ENCODE measurements at regions not wholly inside any gene's neighbourhood (a gene's known extent, or its start where the extent isn't known, plus 50 kb on each side); places are given as distances from the start of the nearest gene placed in this dataset.

DNA sequence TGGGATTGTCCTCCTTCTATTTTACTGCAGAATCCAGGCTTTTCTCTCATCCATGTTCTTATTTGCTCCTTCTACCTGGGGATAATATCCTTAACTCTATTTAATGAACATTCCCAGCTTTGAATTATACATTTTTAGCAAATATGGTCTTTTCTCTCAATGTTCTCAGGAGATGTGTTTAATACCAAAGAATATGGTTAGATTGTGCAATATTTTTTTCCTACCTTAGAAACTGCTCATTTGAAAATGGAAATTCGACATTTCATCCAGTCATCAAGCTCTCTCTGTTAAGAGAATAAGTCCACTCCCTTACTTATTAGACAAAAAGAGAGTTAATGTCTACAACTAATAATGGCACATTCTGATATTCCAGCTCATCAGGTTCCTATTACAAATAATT, 160.4 kb upstream of the GULP1 start:
- no peak overlapping the region for H3K4me3 ChIP-seq
- no peaks in the 10 kb centered on the region for H3K27me3 ChIP-seq (replicated peaks)
- H3K27ac ChIP-seq = no peak overlapping the region
- DNase-seq (ENCODE audit: low read depth in 1 of 2, low spot score in 2 of 2) = no peak
- H3K4me1 ChIP-seq (replicated peaks) = peaks cover 5% of the 10 kb centered on the region; the same call in 1 of the 2 replicates
- no peaks in the 10 kb centered on the region for H3K36me3 ChIP-seq
- H3K9me3 ChIP-seq (replicated peaks) = no peaks in the 10 kb centered on the region

DNA sequence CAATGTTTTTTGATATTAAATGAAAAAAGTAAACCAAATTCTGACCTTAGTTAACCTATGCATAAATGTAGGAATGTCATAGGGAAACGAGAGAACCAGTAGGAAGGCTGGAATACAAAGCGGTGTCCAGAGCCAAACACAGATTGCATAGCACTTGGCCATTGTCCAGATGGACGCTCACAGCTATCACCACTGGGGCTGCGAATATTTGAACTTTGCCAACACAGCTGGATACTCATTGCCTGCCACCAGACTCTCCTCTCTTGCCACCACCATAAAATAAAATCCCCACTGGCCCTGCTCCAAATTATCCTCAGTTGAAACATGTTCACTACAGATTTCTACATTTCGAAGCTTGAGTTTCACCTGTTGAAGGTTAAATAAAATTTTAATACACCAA, 159.3 kb upstream of the GULP1 start:
- no peak for DNase-seq (ENCODE audit: low read depth in 1 of 2, low spot score in 2 of 2)
- Histone ChIP-seq H3K4me1 (replicated peaks) (peaks cover 5% of the 10 kb centered on the region; the same call in 1 of the 2 replicates), H3K27ac (no peak overlapping the region), H3K9me3 (replicated peaks) (no peaks in the 10 kb centered on the region), H3K36me3 (no peaks in the 10 kb centered on the region), H3K27me3 (replicated peaks) (no peaks in the 10 kb centered on the region), H3K4me3 (no peak overlapping the region)

DNA sequence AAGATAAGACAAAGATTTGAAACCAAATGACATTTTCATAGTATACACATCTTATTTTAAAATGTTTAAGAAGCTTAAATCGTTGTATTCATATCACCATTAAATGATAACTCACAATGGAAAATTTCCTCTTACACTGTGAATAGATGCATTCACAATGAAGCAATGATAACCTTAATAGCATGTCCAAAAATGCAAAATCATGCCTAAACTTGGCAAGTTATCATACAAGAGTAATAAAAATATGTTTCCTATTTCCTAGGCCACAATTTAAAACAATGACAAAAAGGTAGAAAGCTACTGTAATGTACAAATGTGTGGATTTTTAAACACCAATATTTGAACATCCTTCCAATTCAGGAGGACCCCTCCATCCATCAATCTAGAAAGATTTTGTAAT, 157.4 kb upstream of the GULP1 start:
- no peaks in the 10 kb centered on the region for H3K36me3 ChIP-seq
- H3K4me1 ChIP-seq (replicated peaks) = peaks cover 5% of the 10 kb centered on the region; the same call in 1 of the 2 replicates
- H3K27ac ChIP-seq = no peak overlapping the region
- no peak overlapping the region for H3K4me3 ChIP-seq
- H3K9me3 ChIP-seq (replicated peaks) = no peaks in the 10 kb centered on the region
- H3K27me3 ChIP-seq (replicated peaks) = no peaks in the 10 kb centered on the region
- DNase-seq (ENCODE audit: low read depth in 1 of 2, low spot score in 2 of 2) = no peak

DNA sequence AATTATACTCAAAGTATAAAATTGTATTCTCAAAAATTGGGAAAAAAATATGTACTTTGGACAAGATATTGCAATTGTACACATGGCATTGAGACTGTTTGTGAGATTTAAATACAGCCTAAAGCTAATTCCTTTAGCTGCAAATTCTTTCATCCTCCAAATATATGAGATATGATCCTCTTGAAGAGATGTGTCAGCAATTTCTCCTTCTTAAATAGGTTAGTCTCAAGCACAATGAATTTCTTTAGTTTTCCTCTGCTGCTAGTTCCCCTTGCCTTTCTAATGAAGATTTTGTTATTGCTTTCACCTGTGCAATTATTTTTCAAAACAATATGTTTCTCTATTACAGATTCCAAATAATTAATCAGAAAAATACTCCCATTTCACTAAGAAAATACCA, 153.4 kb upstream of the GULP1 start:
- Histone ChIP-seq H3K4me1 (replicated peaks) (peaks cover 18% of the 10 kb centered on the region), H3K27me3 (replicated peaks) (no peaks in the 10 kb centered on the region), H3K36me3 (no peaks in the 10 kb centered on the region), H3K27ac (no peak overlapping the region), H3K9me3 (replicated peaks) (no peaks in the 10 kb centered on the region), H3K4me3 (no peak overlapping the region)
- DNase-seq (ENCODE audit: low read depth in 1 of 2, low spot score in 2 of 2) = no peak

DNA sequence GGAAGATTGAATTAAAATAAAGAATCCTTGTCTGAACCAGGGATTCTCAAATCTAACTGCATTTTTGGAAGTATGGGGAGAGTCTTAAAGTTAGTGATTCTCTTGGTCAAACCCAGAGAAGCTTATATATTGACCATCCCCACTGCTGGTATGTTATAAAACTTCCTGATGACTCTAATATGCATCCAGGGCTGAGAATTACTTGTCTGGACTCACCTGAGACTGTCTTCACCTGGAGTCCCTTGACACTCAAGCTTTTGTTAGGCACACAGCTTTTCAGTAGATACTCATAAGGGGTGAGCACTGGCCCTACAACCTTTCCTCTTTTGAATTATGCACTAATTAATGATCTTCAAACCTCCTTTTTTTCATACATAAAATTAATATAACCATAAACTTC, 149.6 kb upstream of the GULP1 start:
- Histone ChIP-seq H3K9me3 (replicated peaks) (no peaks in the 10 kb centered on the region), H3K27me3 (replicated peaks) (no peaks in the 10 kb centered on the region), H3K4me3 (no peak overlapping the region), H3K4me1 (replicated peaks) (peaks cover 15% of the 10 kb centered on the region), H3K36me3 (no peaks in the 10 kb centered on the region), H3K27ac (peak overlapping the region; percentile 49; the same call in 1 of the 2 replicates)
- no peak for DNase-seq (ENCODE audit: low read depth in 1 of 2, low spot score in 2 of 2)

DNA sequence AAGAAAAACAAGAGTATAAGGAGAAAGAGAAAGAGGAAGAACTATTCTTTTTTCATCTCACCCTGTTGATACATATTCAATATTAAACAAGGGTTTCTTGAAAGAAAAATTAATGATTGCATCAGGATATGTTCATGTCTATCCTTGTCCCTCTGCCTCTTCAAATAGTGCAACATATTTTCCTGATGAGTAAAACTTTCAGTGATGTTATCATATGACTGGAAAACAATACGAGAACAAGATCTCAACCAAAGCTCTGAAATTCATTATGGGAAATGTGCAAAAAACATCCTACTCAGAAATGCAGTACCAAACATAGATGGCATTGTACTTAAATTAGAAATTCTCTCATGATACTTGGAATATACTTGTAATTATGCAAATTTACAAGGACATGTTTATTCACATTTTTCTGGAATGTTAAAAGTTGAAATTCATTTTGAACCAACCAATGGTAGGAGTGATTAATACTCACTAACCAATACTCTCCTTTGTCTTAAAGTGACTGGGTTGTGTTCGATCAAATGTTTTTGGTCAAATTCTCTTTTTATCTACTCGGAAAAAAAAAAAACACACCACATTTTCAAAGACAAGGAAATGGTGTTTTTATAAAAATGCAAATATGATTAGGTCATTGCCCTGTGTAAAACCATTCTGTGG, 148.9 kb upstream of the GULP1 start:
- H3K27me3 ChIP-seq (replicated peaks) = no peaks in the 10 kb centered on the region
- peak overlapping the region; percentile 49; the same call in 1 of the 2 replicates for H3K27ac ChIP-seq
- peak in 1 of 2 experiments; percentile 35 for DNase-seq (ENCODE audit: low read depth in 1 of 2, low spot score in 2 of 2)
- no peaks in the 10 kb centered on the region for H3K9me3 ChIP-seq (replicated peaks)
- H3K36me3 ChIP-seq = no peaks in the 10 kb centered on the region
- H3K4me3 ChIP-seq = no peak overlapping the region
- peaks cover 15% of the 10 kb centered on the region for H3K4me1 ChIP-seq (replicated peaks)

DNA sequence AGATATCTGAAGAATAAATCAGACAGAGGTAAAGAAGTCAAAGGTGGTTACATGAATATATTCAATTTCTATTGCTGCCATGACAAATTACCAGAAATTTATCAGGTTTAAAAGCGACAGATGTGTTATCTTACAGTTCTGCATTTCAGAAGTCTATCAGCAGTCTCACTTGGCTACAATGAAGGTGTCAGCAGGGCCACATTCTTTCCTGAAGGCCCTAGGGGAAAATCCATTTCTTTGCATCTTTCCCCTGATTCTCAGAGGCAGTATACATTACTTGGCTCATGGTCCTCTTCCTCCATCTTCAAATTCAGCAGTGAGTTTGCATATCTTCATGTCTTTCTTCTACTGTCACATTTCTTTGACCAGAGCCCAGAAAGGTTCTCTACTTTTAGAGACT, 145.8 kb upstream of the GULP1 start:
- H3K36me3 ChIP-seq = no peaks in the 10 kb centered on the region
- peaks cover 15% of the 10 kb centered on the region for H3K4me1 ChIP-seq (replicated peaks)
- H3K27me3 ChIP-seq (replicated peaks) = no peaks in the 10 kb centered on the region
- no peaks in the 10 kb centered on the region for H3K9me3 ChIP-seq (replicated peaks)
- H3K4me3 ChIP-seq = no peak overlapping the region
- no peak for DNase-seq (ENCODE audit: low read depth in 1 of 2, low spot score in 2 of 2)
- H3K27ac ChIP-seq = no peak overlapping the region

DNA sequence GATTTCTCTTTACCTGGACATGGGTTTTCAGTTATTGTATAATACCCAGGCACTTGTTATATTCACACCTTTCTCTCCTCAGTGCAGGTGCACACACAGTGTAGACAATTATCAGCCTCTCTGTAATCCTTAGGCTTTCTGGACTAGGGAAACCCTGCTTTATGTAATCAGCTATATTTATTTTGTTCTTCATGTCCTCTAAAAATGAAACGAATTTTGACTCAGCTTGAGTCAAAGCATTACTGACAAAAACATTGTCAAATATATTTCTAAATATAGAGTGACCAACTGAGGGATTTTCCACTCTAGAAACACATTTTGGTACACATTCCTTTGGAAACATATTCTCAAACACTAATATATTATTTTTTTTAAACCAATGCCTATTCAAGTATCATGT, 144.8 kb upstream of the GULP1 start:
- Histone ChIP-seq H3K4me3 (no peak overlapping the region), H3K27ac (no peak overlapping the region), H3K36me3 (no peaks in the 10 kb centered on the region), H3K27me3 (replicated peaks) (no peaks in the 10 kb centered on the region), H3K4me1 (replicated peaks) (peaks cover 15% of the 10 kb centered on the region), H3K9me3 (replicated peaks) (no peaks in the 10 kb centered on the region)
- no peak for DNase-seq (ENCODE audit: low read depth in 1 of 2, low spot score in 2 of 2)

DNA sequence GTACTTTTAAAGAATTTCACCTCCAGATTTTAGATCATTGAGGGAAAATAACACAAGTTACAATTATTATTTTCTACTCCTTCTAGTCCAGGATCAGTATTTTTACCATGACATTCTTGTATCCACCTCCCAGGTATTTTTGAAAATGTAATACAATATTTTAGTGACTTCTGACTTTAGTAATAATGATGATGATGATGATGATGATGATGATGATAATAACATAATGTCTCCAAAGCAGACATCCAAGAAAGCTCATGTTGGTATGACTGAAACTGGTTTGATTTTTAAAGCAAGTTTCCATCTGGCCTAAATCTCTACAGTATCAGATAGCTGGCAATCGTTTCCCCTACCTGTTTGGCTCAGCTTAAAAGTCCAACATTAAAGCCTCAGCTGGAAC, 140.0 kb upstream of the GULP1 start:
- Histone ChIP-seq H3K4me1 (replicated peaks) (no peaks in the 10 kb centered on the region), H3K9me3 (replicated peaks) (no peaks in the 10 kb centered on the region), H3K27ac (no peak overlapping the region), H3K27me3 (replicated peaks) (no peaks in the 10 kb centered on the region), H3K36me3 (no peaks in the 10 kb centered on the region), H3K4me3 (no peak overlapping the region)
- no peak for DNase-seq (ENCODE audit: low read depth in 1 of 2, low spot score in 2 of 2)

DNA sequence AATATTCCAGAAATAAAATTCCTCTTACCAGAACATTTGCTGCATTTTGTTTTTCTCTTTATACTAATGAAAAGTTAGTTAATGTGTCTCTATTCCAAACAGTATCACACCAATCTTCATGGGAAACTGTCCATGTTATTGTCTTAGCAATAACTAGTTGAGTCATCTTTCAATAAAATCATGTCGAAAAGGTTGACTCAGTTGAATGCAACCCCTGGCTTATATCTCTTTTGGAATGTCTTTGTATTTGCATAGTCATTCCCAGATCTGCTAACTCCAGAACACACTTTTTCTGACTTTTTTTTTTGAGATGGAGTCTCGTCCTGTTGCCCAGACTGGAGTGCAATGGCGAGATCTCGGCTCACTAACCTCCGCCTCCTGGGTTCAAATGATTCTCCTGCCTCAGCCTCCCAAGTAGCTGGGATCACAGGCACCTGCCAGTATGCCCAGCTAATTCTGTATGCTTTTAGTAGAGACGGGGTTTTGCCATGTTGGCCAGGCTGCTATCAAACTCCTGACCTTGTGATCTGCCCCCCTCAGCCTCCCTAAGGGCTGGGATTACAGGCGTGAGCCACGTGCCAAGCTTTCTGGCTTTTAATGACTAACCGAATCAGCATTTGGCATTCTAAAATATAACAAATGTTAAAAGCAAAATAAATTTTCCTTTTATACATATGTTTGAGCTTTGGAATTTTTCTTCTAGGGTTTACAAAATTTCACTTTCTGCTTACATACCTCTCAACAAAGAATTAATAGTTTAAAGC, 133.2 kb upstream of the GULP1 start:
- Histone ChIP-seq H3K36me3 (no peaks in the 10 kb centered on the region), H3K9me3 (replicated peaks) (no peaks in the 10 kb centered on the region), H3K4me1 (replicated peaks) (no peaks in the 10 kb centered on the region), H3K27me3 (replicated peaks) (no peaks in the 10 kb centered on the region), H3K27ac (no peak overlapping the region), H3K4me3 (no peak overlapping the region)
- no peak for DNase-seq (ENCODE audit: low read depth in 1 of 2, low spot score in 2 of 2)

DNA sequence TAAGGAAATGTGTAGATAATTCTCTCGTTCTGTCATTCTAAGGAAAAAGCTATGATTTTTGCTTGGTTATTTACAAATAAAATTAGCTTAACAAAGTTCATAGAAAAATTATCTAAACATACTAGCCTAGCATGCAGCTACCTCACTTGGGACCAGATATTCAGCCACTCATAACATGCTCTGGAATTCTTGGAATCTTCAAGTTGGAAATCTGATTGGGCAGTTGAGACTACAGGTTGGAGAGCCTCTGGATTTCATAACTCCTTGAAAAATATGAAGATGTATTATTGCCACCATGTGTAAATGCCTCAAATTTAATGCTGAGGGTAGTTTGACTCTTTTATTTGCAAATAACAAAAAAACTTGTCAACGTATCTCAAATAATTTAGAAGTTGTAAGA, 132.2 kb upstream of the GULP1 start:
- Histone ChIP-seq H3K4me3 (no peak overlapping the region), H3K4me1 (replicated peaks) (no peaks in the 10 kb centered on the region), H3K9me3 (replicated peaks) (no peaks in the 10 kb centered on the region), H3K27me3 (replicated peaks) (no peaks in the 10 kb centered on the region), H3K36me3 (no peaks in the 10 kb centered on the region), H3K27ac (no peak overlapping the region)
- DNase-seq (ENCODE audit: low read depth in 1 of 2, low spot score in 2 of 2) = no peak

DNA sequence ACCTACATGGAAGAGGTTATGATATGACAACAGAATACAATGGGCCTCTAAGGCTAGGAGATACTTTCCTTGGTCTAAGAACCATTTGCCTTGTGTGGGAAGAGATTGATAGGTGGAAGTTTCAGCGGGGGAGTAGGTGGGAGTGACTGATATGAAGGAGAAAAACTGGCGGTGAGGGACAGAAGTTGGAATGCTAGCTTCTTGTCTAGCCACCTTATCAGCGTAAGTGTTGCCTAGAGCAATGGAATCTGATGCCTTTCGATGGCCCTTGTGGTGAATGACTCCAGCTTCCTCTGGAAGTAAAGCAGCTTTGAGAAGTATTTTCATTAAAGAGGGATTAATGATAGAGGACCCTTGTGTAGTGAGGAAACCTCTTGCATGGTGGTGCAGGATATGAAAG, 121.3 kb upstream of the GULP1 start:
- no peaks in the 10 kb centered on the region for H3K27me3 ChIP-seq (replicated peaks)
- H3K4me3 ChIP-seq = no peak overlapping the region
- H3K27ac ChIP-seq = no peak overlapping the region
- no peaks in the 10 kb centered on the region for H3K4me1 ChIP-seq (replicated peaks)
- H3K9me3 ChIP-seq (replicated peaks) = no peaks in the 10 kb centered on the region
- no peaks in the 10 kb centered on the region for H3K36me3 ChIP-seq
- no peak for DNase-seq (ENCODE audit: low read depth in 1 of 2, low spot score in 2 of 2)

DNA sequence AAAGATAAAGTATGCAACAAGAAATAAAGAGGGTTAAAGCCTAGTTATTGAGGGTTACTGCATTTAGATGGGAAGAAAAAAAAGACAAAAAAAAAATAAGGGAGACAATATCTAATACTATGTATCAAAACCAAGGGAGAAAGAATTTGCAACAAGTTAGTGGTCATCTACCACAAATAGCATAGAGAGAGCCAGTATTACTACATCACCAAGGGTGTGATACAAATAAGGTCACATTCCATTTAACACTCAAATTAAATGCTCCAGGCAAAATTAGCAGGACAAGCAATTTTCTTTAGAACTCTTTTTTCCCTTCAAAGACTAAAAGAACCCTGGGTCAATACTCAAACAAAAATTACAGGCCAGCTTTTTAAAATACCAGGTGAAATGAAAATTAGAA, 115.1 kb upstream of the GULP1 start:
- H3K36me3 ChIP-seq = no peaks in the 10 kb centered on the region
- H3K27ac ChIP-seq = no peak overlapping the region
- DNase-seq (ENCODE audit: low read depth in 1 of 2, low spot score in 2 of 2) = no peak
- peaks cover 8% of the 10 kb centered on the region for H3K4me1 ChIP-seq (replicated peaks)
- no peaks in the 10 kb centered on the region for H3K27me3 ChIP-seq (replicated peaks)
- H3K9me3 ChIP-seq (replicated peaks) = no peaks in the 10 kb centered on the region
- no peak overlapping the region for H3K4me3 ChIP-seq

DNA sequence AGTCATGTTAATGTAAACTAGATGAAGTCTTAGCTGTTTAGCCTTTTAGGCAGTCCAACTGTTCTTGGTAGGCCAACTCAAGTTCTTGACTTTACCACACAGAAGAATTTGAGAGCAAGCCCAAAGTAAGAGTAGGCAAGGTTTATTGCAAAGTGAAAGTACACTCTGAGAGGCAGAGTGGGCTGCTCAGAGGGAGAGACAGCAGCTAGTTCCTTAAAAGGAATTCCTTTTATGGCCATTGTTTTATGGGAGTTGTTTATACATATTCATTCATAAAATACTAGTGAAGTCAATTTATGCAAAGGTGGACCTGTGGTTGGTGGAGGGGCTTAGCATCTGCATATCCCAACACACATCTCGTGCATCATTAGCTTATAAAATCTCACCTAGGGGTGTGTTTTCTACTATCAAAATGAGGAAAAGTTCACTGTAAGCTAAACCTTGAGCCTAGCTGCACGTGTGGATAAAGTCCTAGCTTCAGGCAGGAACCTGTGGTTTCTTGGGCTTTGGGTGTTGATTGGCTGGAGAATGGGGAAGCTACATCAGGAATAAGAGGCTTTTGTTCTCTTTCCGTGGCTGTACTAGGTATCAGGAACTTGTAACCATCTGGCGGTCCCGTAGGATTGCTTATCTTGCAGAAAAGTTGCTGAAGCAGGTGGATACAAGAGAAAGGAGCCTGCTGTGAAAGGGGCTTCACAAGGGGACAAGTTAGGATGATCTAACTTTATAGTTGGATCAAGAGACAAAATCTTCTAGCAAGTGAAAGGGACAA, 110.4 kb upstream of the GULP1 start:
- H3K4me1 ChIP-seq (replicated peaks) = peaks cover 8% of the 10 kb centered on the region
- no peaks in the 10 kb centered on the region for H3K27me3 ChIP-seq (replicated peaks)
- H3K9me3 ChIP-seq (replicated peaks) = no peaks in the 10 kb centered on the region
- peak in 1 of 2 experiments; percentile 10 for DNase-seq (ENCODE audit: low read depth in 1 of 2, low spot score in 2 of 2)
- no peak overlapping the region for H3K4me3 ChIP-seq
- no peak overlapping the region for H3K27ac ChIP-seq
- H3K36me3 ChIP-seq = no peaks in the 10 kb centered on the region

Measured in SJSA1 (cell line).